Neural crest cell (in vitro differentiated cells): ENCODE measurements at regions not wholly inside any gene's neighbourhood (a gene's known extent, or its start where the extent isn't known, plus 50 kb on each side); places are given as distances from the start of the nearest gene placed in this dataset.

Source experiments
- DNase-seq: peaks from one replicate; pipeline ENCODE4 v3.0.0; 2021; ENCODE audit warnings: low read depth, mixed read lengths, low spot score
- H3K27ac Mint-ChIP-seq: one replicate; pipeline ENCODE4 v1.8.0; 2021; ENCODE audit warnings: mild to moderate bottlenecking, mixed read lengths; ENCODE audit not compliant: unreplicated experiment
- H3K27me3 Mint-ChIP-seq: 2 replicates; pipeline ENCODE4 v1.8.0; 2021; ENCODE audit warnings: low read depth, mild to moderate bottlenecking, mixed read lengths
- H3K36me3 Mint-ChIP-seq: 2 replicates; pipeline ENCODE4 v1.8.0; 2021; ENCODE audit warnings: low read depth, mild to moderate bottlenecking, mixed read lengths
- H3K4me1 Mint-ChIP-seq: 2 replicates; pipeline ENCODE4 v1.8.0; 2021; ENCODE audit warnings: mixed read lengths
- H3K4me3 Mint-ChIP-seq: one replicate; pipeline ENCODE4 v1.8.0; 2021; ENCODE audit warnings: mild to moderate bottlenecking, mixed read lengths
- H3K9me3 Mint-ChIP-seq: 2 replicates; pipeline ENCODE4 v1.8.0; 2021; ENCODE audit warnings: mixed read lengths
- TF ChIP-seq, protein P1 (sequence below): fragments of 200-600 bp; sonication (generic); conservative IDR thresholded peaks from 2 replicates; pipeline ENCODE4 v1.5.0; 2021; ENCODE audit warnings: antibody characterized with exemption, mild to moderate bottlenecking

GRCh38 chr4:41874873-41875272 lies 60.4 kb upstream of the TMEM33 start:
- TF ChIP-seq, protein P1, sequence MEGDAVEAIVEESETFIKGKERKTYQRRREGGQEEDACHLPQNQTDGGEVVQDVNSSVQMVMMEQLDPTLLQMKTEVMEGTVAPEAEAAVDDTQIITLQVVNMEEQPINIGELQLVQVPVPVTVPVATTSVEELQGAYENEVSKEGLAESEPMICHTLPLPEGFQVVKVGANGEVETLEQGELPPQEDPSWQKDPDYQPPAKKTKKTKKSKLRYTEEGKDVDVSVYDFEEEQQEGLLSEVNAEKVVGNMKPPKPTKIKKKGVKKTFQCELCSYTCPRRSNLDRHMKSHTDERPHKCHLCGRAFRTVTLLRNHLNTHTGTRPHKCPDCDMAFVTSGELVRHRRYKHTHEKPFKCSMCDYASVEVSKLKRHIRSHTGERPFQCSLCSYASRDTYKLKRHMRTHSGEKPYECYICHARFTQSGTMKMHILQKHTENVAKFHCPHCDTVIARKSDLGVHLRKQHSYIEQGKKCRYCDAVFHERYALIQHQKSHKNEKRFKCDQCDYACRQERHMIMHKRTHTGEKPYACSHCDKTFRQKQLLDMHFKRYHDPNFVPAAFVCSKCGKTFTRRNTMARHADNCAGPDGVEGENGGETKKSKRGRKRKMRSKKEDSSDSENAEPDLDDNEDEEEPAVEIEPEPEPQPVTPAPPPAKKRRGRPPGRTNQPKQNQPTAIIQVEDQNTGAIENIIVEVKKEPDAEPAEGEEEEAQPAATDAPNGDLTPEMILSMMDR, result no peak
- H3K27me3 Mint-ChIP-seq, result peaks cover 100% of the 10 kb centered on the region
- H3K27ac Mint-ChIP-seq, result no peak overlapping the region
- no peaks in the 10 kb centered on the region for H3K9me3 Mint-ChIP-seq
- peak overlapping the region; percentile 0 for H3K4me3 Mint-ChIP-seq
- H3K4me1 Mint-ChIP-seq, result peaks cover 57% of the 10 kb centered on the region
- DNase-seq, result no peak
- no peaks in the 10 kb centered on the region for H3K36me3 Mint-ChIP-seq

- TF ChIP-seq, protein P1, result no peak
- no peak overlapping the region for H3K27ac Mint-ChIP-seq
- peak overlapping the region; percentile 0 for H3K4me3 Mint-ChIP-seq
- no peaks in the 10 kb centered on the region for H3K9me3 Mint-ChIP-seq
- no peaks in the 10 kb centered on the region for H3K36me3 Mint-ChIP-seq
- H3K4me1 Mint-ChIP-seq, result peaks cover 52% of the 10 kb centered on the region
- peaks cover 100% of the 10 kb centered on the region for H3K27me3 Mint-ChIP-seq
- no peak for DNase-seq
These were observed 60.8 kb upstream of the TMEM33 start for GRCh38 chr4:41874398-41874797.

DNA sequence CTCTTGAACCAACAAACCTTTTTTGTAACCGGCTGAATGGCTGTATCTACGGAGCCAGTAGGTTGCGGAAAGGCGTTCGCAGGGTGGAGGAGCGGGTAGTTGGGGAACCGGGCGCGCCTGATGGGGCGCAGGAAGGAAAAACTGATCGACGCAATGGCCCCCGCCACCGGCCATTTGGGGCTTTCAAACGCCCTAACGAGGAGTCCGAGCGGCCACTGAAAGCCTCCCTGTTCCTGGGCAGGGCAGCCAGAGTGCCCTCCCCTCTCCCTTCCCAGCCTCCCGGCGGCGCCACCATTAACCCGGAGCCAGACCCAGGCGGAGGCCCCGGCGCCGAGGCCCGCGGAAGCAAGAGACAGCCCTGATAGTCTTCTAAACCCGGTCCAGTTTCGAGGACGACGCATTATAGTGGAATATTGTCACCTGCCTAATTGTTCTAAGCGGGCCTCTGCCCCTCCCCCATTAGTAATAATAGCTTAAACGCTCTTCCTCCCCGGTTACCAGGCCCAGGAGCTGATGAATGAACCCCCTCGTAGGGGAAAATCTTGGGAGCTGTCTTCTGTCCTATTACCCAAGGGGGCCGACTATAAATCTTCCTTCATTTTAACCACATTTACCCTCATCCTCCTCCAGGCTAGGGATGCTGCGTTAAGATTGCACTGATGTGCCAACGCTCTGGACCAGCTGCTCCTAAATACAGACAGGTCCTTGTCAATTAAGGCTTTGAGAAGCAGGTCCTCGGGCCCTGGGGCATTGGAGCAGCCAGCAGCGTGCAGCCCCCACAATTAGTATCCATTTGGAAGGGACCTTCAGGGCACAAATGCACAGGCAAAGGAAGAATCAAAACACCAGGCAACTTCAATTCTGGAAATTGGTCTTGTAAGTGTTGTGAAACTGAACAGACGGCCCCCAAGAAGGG lies 61.6 kb upstream of the TMEM33 start:
- no peak for DNase-seq
- TF ChIP-seq, protein P1, result no peak
- Mint-ChIP-seq H3K27ac (no peak overlapping the region), H3K27me3 (peaks cover 99% of the 10 kb centered on the region), H3K4me1 (peaks cover 47% of the 10 kb centered on the region), H3K36me3 (no peaks in the 10 kb centered on the region), H3K9me3 (no peaks in the 10 kb centered on the region), H3K4me3 (peak overlapping the region; percentile 56)

DNA sequence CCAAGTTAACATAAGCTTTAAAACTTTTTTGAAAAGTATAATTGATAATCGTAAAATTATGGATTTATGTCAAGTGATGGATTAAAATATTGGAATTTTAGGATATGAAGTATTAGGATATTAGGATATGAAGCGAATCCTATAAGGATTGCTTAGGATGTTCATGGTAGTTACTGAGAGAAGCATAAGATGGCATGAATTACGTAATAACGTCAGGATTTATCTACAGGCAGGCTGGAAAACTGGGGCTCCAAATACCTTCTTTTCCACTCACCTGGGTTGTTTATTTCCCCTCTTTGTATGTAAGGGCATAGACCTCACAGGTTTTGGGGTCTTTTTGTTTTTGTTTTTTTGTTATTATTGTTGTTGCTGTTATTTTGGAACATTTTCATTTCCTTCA lies 65.2 kb upstream of the TMEM33 start:
- Mint-ChIP-seq H3K9me3 (no peaks in the 10 kb centered on the region), H3K27ac (no peak overlapping the region), H3K36me3 (no peaks in the 10 kb centered on the region), H3K4me1 (peaks cover 55% of the 10 kb centered on the region), H3K4me3 (no peak overlapping the region), H3K27me3 (peaks cover 96% of the 10 kb centered on the region)
- TF ChIP-seq, protein P1, result no peak
- DNase-seq, result no peak

DNA sequence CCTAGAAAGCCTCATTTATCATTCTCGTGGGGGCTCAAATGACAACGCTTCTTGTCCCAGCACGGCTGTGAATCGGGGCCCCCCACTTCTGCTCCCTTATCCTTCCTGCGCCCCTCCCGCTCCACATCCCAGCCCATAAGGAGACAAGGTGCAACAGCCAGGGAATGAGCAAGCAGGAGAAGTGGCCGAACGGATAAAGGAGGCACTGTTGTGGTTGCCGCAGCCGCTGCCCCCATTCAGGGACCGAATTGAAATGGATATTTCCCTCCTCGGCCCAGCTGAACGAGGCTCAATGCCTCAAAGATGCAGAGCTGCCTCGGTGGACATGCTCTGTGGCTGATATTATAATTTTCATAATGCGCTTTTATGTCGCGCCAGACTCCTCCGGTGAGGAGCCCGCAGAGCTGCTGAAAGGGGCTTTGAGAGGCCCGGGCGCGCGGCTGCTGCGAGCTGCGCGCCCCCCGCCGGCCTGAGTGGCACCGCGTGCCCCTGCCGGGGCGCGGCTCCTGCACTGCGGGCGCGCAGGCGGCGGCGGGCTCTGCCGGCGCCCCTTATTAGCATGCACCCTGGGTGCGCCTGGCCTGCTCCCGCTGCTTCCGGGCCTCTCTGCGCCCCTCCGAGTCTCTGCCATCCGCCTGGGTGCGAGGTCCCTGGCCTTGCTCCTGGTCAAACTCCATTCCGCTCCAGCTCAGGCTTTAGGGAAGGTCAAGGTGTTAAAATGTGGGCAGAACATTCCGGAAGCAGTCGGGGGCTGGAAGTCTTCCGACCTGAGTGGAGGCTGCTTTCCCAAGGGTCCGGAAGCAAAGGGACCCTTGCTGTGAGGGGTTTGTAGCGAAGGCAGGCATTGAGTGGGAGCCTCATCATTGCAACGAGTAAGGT lies 68.2 kb upstream of the TMEM33 start:
- TF ChIP-seq, protein P1, result no peak
- Mint-ChIP-seq H3K36me3 (no peaks in the 10 kb centered on the region), H3K4me1 (peaks cover 54% of the 10 kb centered on the region), H3K27ac (no peak overlapping the region), H3K27me3 (peaks cover 95% of the 10 kb centered on the region), H3K4me3 (peak overlapping the region; percentile 75), H3K9me3 (no peaks in the 10 kb centered on the region)
- DNase-seq, result no peak
